ENCODE measurements at regions not wholly inside any gene's neighbourhood (a gene's known extent, or its start where the extent isn't known, plus 50 kb on each side); places are given as distances from the start of the nearest gene placed in this dataset.
A peak's percentile ranks its signal among the peaks of the same experiment; 100 is the strongest.

DNA sequence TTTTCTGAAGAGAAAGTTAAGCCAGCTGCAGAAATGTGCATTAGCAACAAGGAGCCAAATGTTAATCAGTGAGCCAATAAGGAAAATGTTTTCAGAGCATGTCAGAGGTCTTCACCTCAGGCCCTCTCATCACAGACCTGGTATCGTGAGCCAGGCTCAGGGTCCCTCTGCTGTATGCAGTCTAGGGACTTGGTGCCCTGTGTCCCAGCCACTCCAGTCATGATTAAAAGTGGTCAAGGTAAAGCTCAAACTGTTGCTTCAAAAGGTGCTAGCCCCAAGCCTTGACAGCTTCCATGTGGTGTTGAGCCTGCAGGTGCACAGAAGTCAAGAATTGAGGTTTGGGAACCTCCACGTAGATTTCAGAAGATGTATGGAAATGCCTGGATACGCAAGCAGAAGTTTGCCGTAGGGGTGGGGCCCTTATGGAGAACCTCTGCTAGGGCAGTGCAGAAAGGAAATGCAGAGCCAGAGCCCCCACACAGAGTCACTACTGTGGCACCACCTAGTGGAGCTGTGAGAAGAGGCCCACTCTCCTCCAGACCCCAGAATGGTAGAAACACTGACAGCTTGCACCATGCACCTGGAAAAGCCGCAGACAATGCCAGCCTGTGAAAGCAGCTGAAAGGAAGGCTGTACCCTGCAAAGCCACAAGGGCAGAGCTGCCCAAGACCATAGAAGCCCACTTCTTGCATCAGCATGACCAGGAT, 1128.7 kb downstream of the AMY1C start:
- TF ChIP-seq, protein P1, sequence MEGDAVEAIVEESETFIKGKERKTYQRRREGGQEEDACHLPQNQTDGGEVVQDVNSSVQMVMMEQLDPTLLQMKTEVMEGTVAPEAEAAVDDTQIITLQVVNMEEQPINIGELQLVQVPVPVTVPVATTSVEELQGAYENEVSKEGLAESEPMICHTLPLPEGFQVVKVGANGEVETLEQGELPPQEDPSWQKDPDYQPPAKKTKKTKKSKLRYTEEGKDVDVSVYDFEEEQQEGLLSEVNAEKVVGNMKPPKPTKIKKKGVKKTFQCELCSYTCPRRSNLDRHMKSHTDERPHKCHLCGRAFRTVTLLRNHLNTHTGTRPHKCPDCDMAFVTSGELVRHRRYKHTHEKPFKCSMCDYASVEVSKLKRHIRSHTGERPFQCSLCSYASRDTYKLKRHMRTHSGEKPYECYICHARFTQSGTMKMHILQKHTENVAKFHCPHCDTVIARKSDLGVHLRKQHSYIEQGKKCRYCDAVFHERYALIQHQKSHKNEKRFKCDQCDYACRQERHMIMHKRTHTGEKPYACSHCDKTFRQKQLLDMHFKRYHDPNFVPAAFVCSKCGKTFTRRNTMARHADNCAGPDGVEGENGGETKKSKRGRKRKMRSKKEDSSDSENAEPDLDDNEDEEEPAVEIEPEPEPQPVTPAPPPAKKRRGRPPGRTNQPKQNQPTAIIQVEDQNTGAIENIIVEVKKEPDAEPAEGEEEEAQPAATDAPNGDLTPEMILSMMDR (conservative IDR thresholded peaks at IDR 0.05; ENCODE audit: low read depth, low read length), result peak; percentile 47
- no peak for TF ChIP-seq EZH2 (IDR thresholded peaks at IDR 0.05; ENCODE audit: borderline replicate concordance, low read depth, low read length, poor library complexity, severe bottlenecking)

All from A673 (cell line).